ENCODE measurements at regions not wholly inside any gene's neighbourhood (a gene's known extent, or its start where the extent isn't known, plus 50 kb on each side); places are given as distances from the start of the nearest gene placed in this dataset.
A peak's percentile ranks its signal among the peaks of the same experiment; 100 is the strongest.

- no peak for DNase-seq (ENCODE audit: low spot score)
- intact Hi-C loops (cut with DNase I), result no loop called here
Observed at GRCh38 chr7:128145191-128145590, 95.9 kb upstream of the LEP start.

- DNase-seq (ENCODE audit: low spot score), result no peak
- intact Hi-C loops (cut with DNase I), result no loop called here
Observed at GRCh38 chr7:128146052-128146451, 95.0 kb upstream of the LEP start.

GRCh38 chr7:128148676-128149075, 92.4 kb upstream of the LEP start:
- no peak for DNase-seq (ENCODE audit: low spot score)
- intact Hi-C loops (cut with DNase I), result no loop called here

GRCh38 chr7:128150223-128150865, 90.7 kb upstream of the LEP start:
- intact Hi-C loops (cut with DNase I), result no loop called here
- no peak for DNase-seq (ENCODE audit: low spot score)

GRCh38 chr7:128151635-128152034, 89.4 kb upstream of the LEP start:
- DNase-seq (ENCODE audit: low spot score), result no peak
- intact Hi-C loops (cut with DNase I), result no loop called here

- intact Hi-C loops (cut with DNase I), result no loop called here
- DNase-seq (ENCODE audit: low spot score), result no peak
Observed at GRCh38 chr7:128152721-128153120, 88.4 kb upstream of the LEP start.

- no peak for DNase-seq (ENCODE audit: low spot score)
- intact Hi-C loops (cut with DNase I), result no loop called here
Observed at GRCh38 chr7:128153436-128153835, 87.6 kb upstream of the LEP start.

GRCh38 chr7:128154504-128154903, 86.6 kb upstream of the LEP start:
- no peak for DNase-seq (ENCODE audit: low spot score)
- intact Hi-C loops (cut with DNase I), result no loop called here

- intact Hi-C loops (cut with DNase I), result no loop called here
- DNase-seq (ENCODE audit: low spot score), result no peak
Observed at GRCh38 chr7:128155100-128155740, 85.9 kb upstream of the LEP start.

- intact Hi-C loops (cut with DNase I), result no loop called here
- peak; percentile 23 for DNase-seq (ENCODE audit: low spot score)
Observed at GRCh38 chr7:128157906-128158305, 83.2 kb upstream of the LEP start.

GRCh38 chr7:128158370-128158769, 82.7 kb upstream of the LEP start:
- peak; percentile 45 for DNase-seq (ENCODE audit: low spot score)
- intact Hi-C loops (cut with DNase I), result no loop called here

GRCh38 chr7:128160296-128160695, 80.8 kb upstream of the LEP start:
- intact Hi-C loops (cut with DNase I), result no loop called here
- DNase-seq (ENCODE audit: low spot score), result peak; percentile 24

GRCh38 chr7:128161466-128162125, 79.5 kb upstream of the LEP start:
- intact Hi-C loops (cut with DNase I), result no loop called here
- DNase-seq (ENCODE audit: low spot score), result peak; percentile 23

- intact Hi-C loops (cut with DNase I), result no loop called here
- DNase-seq (ENCODE audit: low spot score), result peak; percentile 16
Observed at GRCh38 chr7:128162666-128163065, 78.4 kb upstream of the LEP start.

GRCh38 chr7:128163473-128163872, 77.6 kb upstream of the LEP start:
- intact Hi-C loops (cut with DNase I), result no loop called here
- DNase-seq (ENCODE audit: low spot score), result peak; percentile 23

GRCh38 chr7:128164061-128164954, 76.8 kb upstream of the LEP start:
- intact Hi-C loops (cut with DNase I), result no loop called here
- peak; percentile 42 for DNase-seq (ENCODE audit: low spot score)

- DNase-seq (ENCODE audit: low spot score), result peak; percentile 49
- intact Hi-C loops (cut with DNase I), result no loop called here
Observed at GRCh38 chr7:128164955-128165670, 76.0 kb upstream of the LEP start.

- peak; percentile 70 for DNase-seq (ENCODE audit: low spot score)
- intact Hi-C loops (cut with DNase I), result no loop called here
Observed at GRCh38 chr7:128165927-128166420, 75.1 kb upstream of the LEP start.

- intact Hi-C loops (cut with DNase I), result no loop called here
- DNase-seq (ENCODE audit: low spot score), result peak; percentile 70
Observed at GRCh38 chr7:128166603-128167041, 74.5 kb upstream of the LEP start.
